Panc1 (cell line): ENCODE measurements at regions not wholly inside any gene's neighbourhood (a gene's known extent, or its start where the extent isn't known, plus 50 kb on each side); places are given as distances from the start of the nearest gene placed in this dataset.

Source experiments
- CTCF ChIP-seq: fragments of 450-650 bp; IDR thresholded peaks from 2 replicates; pipeline ENCODE4 v1.5.1; 2017; ENCODE audit warnings: mild to moderate bottlenecking
- POLR2AphosphoS5 ChIP-seq: IDR thresholded peaks from 2 replicates; pipeline ENCODE4 v1.6.1; 2012; ENCODE audit warnings: mild to moderate bottlenecking, low read depth, low read length, moderate library complexity

GRCh38 chr16:5422047-5422446, 324.5 kb upstream of the EEF2KMT start:
- no peak for TF ChIP-seq CTCF
- TF ChIP-seq POLR2AphosphoS5, result no peak
